Suprapubic skin (tissue), 4 donors: ENCODE measurements at regions not wholly inside any gene's neighbourhood (a gene's known extent, or its start where the extent isn't known, plus 50 kb on each side); places are given as distances from the start of the nearest gene placed in this dataset.
"Not testable (repeated sequence)": the region's sequence is repeated elsewhere in the genome, so short reads cannot be mapped to it uniquely, and the experiment has no call there.

Experiments used
- DNase-seq, 2 donors: peaks; one replicate each; pipeline ENCODE4 v3.0.0-alpha.2; 2019; ENCODE audit warnings: low spot score in 2 of 2
- H3K27ac ChIP-seq: fragments of 200-600 bp; sonication (generic); one replicate; pipeline ENCODE4 v1.5.1; 2019
- H3K27me3 ChIP-seq: fragments of 200-600 bp; sonication (generic); one replicate; pipeline ENCODE4 v1.5.1; 2019
- H3K36me3 ChIP-seq: fragments of 200-600 bp; sonication (generic); one replicate; pipeline ENCODE4 v1.5.1; 2019
- H3K4me1 ChIP-seq: fragments of 200-600 bp; sonication (generic); one replicate; pipeline ENCODE4 v1.5.1; 2019
- H3K4me3 ChIP-seq: fragments of 200-600 bp; sonication (generic); one replicate; pipeline ENCODE4 v1.5.1; 2019; ENCODE audit warnings: mild to moderate bottlenecking
- H3K9me3 ChIP-seq: fragments of 200-600 bp; sonication (generic); one replicate; pipeline ENCODE4 v1.5.1; 2019
- WGBS: methylation state at CpG from one replicate; pipeline ENCODE4 v1.1.5; 2018; 5-methylcytosine and 5-hydroxymethylcytosine counted together

GRCh38 chr9:39463696-39464095 lies 108.2 kb downstream of the SPATA31A1 start:
- H3K4me1 ChIP-seq, H3K27ac ChIP-seq, DNase-seq, H3K36me3 ChIP-seq, H3K27me3 ChIP-seq, H3K9me3 ChIP-seq: not testable (repeated sequence)
- 4% methylated on average over 5 of the region's 8 CpGs for WGBS
- H3K4me3 ChIP-seq = peak overlapping the region; percentile 57

- Histone ChIP-seq H3K4me3 (peak overlapping the region; percentile 57), H3K27ac (peak overlapping the region; percentile 74)
- H3K27me3 ChIP-seq, H3K36me3 ChIP-seq, H3K4me1 ChIP-seq, H3K9me3 ChIP-seq: not testable (repeated sequence)
- peak; percentile 85 to 87 for DNase-seq
- 0% methylated on average over 15 of the region's 46 CpGs for WGBS
Observed at GRCh38 chr9:39464122-39464777, 108.8 kb downstream of the SPATA31A1 start.

DNA sequence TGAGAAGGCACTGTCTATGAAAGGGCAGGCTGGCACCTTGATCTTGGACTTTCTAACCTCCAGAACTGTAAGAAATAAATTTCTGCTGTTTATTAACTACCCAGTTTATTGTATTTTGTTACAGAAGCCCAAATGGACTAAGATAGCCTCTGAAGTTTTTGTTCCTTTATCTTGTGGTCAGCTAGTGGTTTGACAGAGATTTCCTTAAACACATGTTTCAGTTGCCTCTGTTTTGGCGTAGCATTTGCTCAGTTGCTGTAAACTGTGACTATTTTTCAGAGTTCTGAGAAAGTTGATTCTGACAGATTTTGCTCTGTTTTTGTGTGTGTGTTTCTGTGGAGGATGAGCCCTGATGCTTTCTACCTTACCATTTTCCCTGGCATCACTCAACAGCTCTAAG lies 119.0 kb downstream of the SPATA31A1 start:
- not testable (repeated sequence) for H3K4me1 ChIP-seq, H3K9me3 ChIP-seq, H3K36me3 ChIP-seq, H3K27ac ChIP-seq, DNase-seq, H3K4me3 ChIP-seq, H3K27me3 ChIP-seq
- WGBS = 86% methylated on average over 1 of the region's 1 CpG

- H3K27ac ChIP-seq, H3K9me3 ChIP-seq, H3K4me1 ChIP-seq, H3K27me3 ChIP-seq, H3K4me3 ChIP-seq, DNase-seq, H3K36me3 ChIP-seq: not testable (repeated sequence)
- WGBS = 80% methylated on average over 3 of the region's 4 CpGs
Observed at GRCh38 chr9:39483073-39483472, 127.6 kb downstream of the SPATA31A1 start.

- WGBS = 90% methylated on average over 2 of the region's 2 CpGs
- H3K4me3 ChIP-seq, H3K9me3 ChIP-seq, H3K4me1 ChIP-seq, H3K36me3 ChIP-seq, H3K27me3 ChIP-seq, H3K27ac ChIP-seq, DNase-seq: not testable (repeated sequence)
Observed at GRCh38 chr9:39483880-39484279, 128.4 kb downstream of the SPATA31A1 start.

- H3K27ac ChIP-seq, H3K27me3 ChIP-seq, H3K9me3 ChIP-seq, H3K4me1 ChIP-seq, DNase-seq, H3K4me3 ChIP-seq, H3K36me3 ChIP-seq: not testable (repeated sequence)
- WGBS = 63% methylated on average over 1 of the region's 1 CpG
Observed at GRCh38 chr9:39484292-39484691, 128.8 kb downstream of the SPATA31A1 start.

- H3K4me1 ChIP-seq, H3K27me3 ChIP-seq, H3K4me3 ChIP-seq, DNase-seq, H3K27ac ChIP-seq, H3K36me3 ChIP-seq, H3K9me3 ChIP-seq: not testable (repeated sequence)
- WGBS = 90% methylated on average over 9 of the region's 16 CpGs
Observed at GRCh38 chr9:39487477-39487876, 132.0 kb downstream of the SPATA31A1 start.

DNA sequence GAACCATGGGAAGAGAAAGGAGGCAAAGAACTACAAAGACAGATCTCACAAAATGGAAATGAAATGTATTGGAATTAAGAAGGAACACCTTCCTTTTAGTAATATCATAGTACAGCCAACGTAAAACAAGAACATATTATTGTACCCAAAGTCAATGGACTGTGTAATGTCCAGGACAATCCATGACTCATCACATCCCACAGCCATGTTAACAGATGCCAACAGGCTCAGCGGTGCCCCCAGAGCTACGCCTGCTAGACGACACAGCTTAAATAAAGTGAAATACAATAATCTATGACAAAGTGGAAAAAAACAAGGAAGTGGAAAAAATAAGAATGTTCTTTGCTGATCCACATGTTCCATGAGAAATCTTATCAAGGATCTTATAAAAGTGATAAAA lies 140.8 kb downstream of the SPATA31A1 start:
- not testable (repeated sequence) for H3K36me3 ChIP-seq, H3K4me3 ChIP-seq, H3K9me3 ChIP-seq, H3K27me3 ChIP-seq, DNase-seq, H3K4me1 ChIP-seq, H3K27ac ChIP-seq
- 66% methylated on average over 3 of the region's 4 CpGs for WGBS

GRCh38 chr9:39503178-39503577 lies 147.7 kb downstream of the SPATA31A1 start:
- WGBS = no CpG with 5 or more reads among the region's 4 CpGs
- not testable (repeated sequence) for H3K4me3 ChIP-seq, H3K27me3 ChIP-seq, H3K27ac ChIP-seq, H3K9me3 ChIP-seq, H3K4me1 ChIP-seq, DNase-seq, H3K36me3 ChIP-seq

- not testable (repeated sequence) for H3K36me3 ChIP-seq, H3K4me3 ChIP-seq, H3K4me1 ChIP-seq, H3K9me3 ChIP-seq, H3K27me3 ChIP-seq, H3K27ac ChIP-seq, DNase-seq
- no CpG with 5 or more reads among the region's 9 CpGs for WGBS
Observed at GRCh38 chr9:39527387-39528029, 172.0 kb downstream of the SPATA31A1 start.

GRCh38 chr9:39532597-39532996 lies 177.1 kb downstream of the SPATA31A1 start:
- H3K4me3 ChIP-seq, H3K9me3 ChIP-seq, H3K27ac ChIP-seq, H3K27me3 ChIP-seq, H3K36me3 ChIP-seq, DNase-seq, H3K4me1 ChIP-seq: not testable (repeated sequence)
- WGBS = 87% methylated on average over 5 of the region's 6 CpGs

DNA sequence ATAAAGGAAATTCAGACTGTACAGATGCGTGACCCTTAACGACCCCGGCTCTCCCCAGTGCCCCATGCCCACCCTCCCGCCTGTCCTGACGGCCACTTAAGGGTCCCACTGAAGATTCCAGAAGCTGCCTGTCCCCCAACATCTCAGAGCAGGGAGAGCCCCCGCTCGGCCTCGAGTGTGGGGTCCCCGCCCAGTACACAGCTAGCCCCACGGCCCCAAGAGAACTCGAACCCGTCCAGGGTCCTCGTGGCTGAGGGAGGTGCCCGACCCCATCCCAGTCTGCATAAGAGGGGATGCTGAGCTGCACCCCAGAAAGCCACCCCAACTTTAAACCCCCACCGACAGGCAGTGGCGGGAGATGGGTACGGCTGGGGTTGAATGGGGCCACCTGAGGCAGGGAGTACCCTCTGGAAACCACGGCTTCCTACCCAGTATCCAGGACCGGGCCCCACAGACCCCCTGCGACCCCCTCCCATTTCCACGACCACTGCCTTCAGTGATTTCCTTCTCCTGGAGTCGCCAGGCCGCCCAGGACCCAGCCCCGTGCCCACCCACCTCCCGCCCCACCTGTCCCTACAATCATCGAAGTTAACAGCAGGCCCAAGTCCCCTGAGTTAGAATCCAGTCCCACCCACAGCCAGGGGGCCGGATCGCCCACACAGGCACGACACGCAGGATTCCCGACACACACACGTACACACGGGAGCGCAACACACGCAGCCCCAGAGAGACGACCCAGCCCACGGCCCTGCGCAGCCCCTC lies 177.7 kb downstream of the SPATA31A1 start:
- H3K4me1 ChIP-seq, H3K9me3 ChIP-seq, H3K36me3 ChIP-seq, DNase-seq, H3K4me3 ChIP-seq, H3K27me3 ChIP-seq, H3K27ac ChIP-seq: not testable (repeated sequence)
- no CpG with 5 or more reads among the region's 38 CpGs for WGBS

DNA sequence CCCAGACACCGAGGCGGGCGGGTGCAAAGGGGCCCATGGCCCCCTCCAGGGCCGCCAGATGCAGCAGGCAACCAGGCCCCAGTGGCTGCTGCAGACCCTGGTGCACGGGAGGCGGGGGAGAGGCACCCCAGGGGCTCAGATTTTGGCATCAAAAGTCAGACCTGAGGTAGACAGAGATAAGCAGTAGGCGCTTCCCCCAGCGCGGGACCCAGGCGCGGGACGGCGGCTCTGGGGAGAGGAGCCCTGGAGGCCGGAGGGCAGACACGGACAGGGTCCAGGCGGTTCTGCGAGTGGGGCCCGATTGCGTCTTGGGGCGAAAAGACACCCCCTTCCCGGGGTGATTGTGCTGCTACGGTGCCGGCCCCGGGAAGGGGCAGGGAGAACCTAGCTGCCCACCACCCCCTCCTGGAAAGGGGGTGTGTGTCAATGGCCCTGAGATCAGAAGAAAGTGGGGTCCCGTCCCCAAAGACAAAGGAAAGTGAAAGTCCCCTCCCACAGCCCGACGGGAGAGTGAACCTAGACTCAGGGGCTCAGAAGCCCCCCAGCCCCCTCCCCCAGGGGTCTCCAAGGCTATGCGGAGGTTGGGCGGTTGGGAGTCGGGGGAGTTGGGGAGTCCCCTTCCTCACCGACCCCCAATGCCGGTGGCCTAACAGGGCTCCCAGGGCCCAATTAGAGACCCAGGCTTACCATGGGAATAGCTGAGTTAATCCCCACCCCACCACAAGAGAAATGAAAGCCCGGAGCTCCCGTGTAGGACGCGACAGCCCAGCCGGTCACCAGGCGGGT lies 178.5 kb downstream of the SPATA31A1 start:
- not testable (repeated sequence) for H3K4me3 ChIP-seq, H3K27ac ChIP-seq, H3K9me3 ChIP-seq, DNase-seq, H3K27me3 ChIP-seq, H3K4me1 ChIP-seq, H3K36me3 ChIP-seq
- WGBS = no CpG with 5 or more reads among the region's 38 CpGs

DNA sequence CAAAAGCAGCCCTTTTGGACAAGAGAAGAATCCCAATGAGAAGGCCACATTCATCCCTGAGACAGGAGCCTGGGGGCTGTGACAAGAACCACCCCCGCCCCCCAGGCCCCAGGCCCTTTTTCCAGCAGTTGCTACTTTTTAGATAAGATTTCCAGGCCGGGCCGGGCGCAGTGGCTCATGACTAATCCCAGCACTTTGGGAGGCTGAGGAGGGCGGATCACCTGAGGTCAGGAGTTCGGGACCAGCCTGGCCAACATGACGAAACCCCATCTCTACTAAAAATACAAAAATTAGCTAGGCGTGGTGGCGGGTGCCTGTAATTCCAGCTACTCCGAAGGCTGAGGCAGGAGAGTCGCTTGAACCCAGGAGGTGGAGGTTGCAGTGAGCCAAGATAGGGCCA lies 179.4 kb downstream of the SPATA31A1 start:
- 80% methylated on average over 2 of the region's 11 CpGs for WGBS
- not testable (repeated sequence) for H3K4me3 ChIP-seq, DNase-seq, H3K4me1 ChIP-seq, H3K27ac ChIP-seq, H3K36me3 ChIP-seq, H3K9me3 ChIP-seq, H3K27me3 ChIP-seq
